HepG2 (cell line): ENCODE measurements at regions not wholly inside any gene's neighbourhood (a gene's known extent, or its start where the extent isn't known, plus 50 kb on each side); places are given as distances from the start of the nearest gene placed in this dataset.

Experiments
- ATAC-seq: fragments of 200-7000 bp; cut with Tn5 transposase; 3 replicates; pipeline ENCODE4 v1.9.1; 2020; ENCODE audit warnings: mild to moderate bottlenecking, moderate library complexity
- BruUV-seq: library from RNA; stranded (reverse); fragments of 400-500 nt; replicated peaks from 2 replicates; lab custom pipeline; 2021; lab: Mats Ljungman, UMichigan
- CTCF ChIA-PET: fragments of 300-600 bp; formaldehyde crosslinking; extraction: SDS; loops from one replicate; lab custom pipeline; 2021; ENCODE audit warnings: low total read pairs, inconsistent platforms, low intra/inter-chr PET ratio; lab: Yijun Ruan, JAX
- POLR2A ChIA-PET: fragments of 350-600 bp; sonication (Branson Sonifier 250); formaldehyde crosslinking; loops from one replicate; lab custom pipeline; 2020; ENCODE audit warnings: antibody characterized with exemption, inconsistent platforms; lab: Yijun Ruan, JAX
- DNase-seq: peaks from one replicate; pipeline ENCODE4 v3.0.0-alpha.2; 2015; ENCODE audit warnings: low spot score
- FAIRE-seq: peaks from 3 replicates; lab custom pipeline; 2011; peaks lifted over from hg19 to GRCh38; lab: Jason Lieb, UNC
- H2AFZ ChIP-seq: one replicate; pipeline ENCODE4 v1.6.1; 2011; ENCODE audit warnings: low read length, inconsistent platforms
- H3K27ac ChIP-seq: fragments of 300-600 bp; 3 replicates; pipeline ENCODE4 v1.8.0; 2011; ENCODE audit warnings: mixed run types, mild to moderate bottlenecking, mixed read lengths, low read length, inconsistent platforms; ENCODE audit not compliant: insufficient read depth; ENCODE audit errors: extremely low read length
- H3K27me3 ChIP-seq, 2 experiments: fragments of 200-600 bp in 1 of 2; 2 replicates in 1 of 2; 3 replicates in 1 of 2; pipeline versions ENCODE4 v1.6.0 to v1.8.0; 2011; ENCODE audit warnings: low read length in 2 of 2, mild to moderate bottlenecking in 2 of 2, moderate library complexity in 2 of 2, inconsistent platforms in 1 of 2; ENCODE audit not compliant: insufficient read depth in 2 of 2, control insufficient read depth in 1 of 2
- H3K36me3 ChIP-seq, 2 experiments: fragments of 200-600 bp in 1 of 2; replicated peaks in 1 of 2; 2 replicates in 1 of 2; 3 replicates in 1 of 2; pipeline versions ENCODE4 v1.5.1 to v1.8.0; 2011; ENCODE audit warnings: low read length in 2 of 2, inconsistent platforms in 1 of 2; ENCODE audit not compliant: insufficient read depth in 2 of 2, control insufficient read depth in 1 of 2
- H3K4me1 ChIP-seq: 2 replicates; pipeline ENCODE4 v1.5.1; 2012; ENCODE audit warnings: low read length, inconsistent platforms; ENCODE audit not compliant: insufficient read depth
- H3K4me2 ChIP-seq: 2 replicates; pipeline ENCODE4 v1.6.0; 2011; ENCODE audit warnings: low read depth, low read length, inconsistent platforms
- H3K4me3 ChIP-seq, 3 experiments: fragments of 200-600 bp in 1 of 3; sonication (generic), shearing (Covaris generic) in 1 of 3; replicated peaks in 1 of 3; 2 replicates each; pipeline ENCODE4 v1.5.1; 2011 to 2016; ENCODE audit warnings: low read length in 3 of 3, inconsistent platforms in 2 of 3, low read depth in 2 of 3, mild to moderate bottlenecking in 2 of 3, control low read depth in 1 of 3, mixed read lengths in 1 of 3; ENCODE audit not compliant: insufficient read depth in 1 of 3
- H3K79me2 ChIP-seq: one replicate; pipeline ENCODE4 v1.6.1; 2011; ENCODE audit warnings: low read length, inconsistent platforms; ENCODE audit not compliant: insufficient read depth
- H3K9ac ChIP-seq: 2 replicates; pipeline ENCODE4 v1.6.0; 2011; ENCODE audit warnings: mild to moderate bottlenecking, low read depth, low read length, inconsistent platforms; ENCODE audit not compliant: insufficient read depth
- H3K9me3 ChIP-seq: 2 replicates; pipeline ENCODE4 v1.5.1; 2012; ENCODE audit warnings: mild to moderate bottlenecking, low read length
- H4K20me1 ChIP-seq: 2 replicates; pipeline ENCODE4 v1.6.0; 2011; ENCODE audit warnings: inconsistent platforms, mild to moderate bottlenecking, low read length, moderate library complexity; ENCODE audit not compliant: insufficient read depth
- BORCS8-MEF2B ChIP-seq: sonication (generic); formaldehyde crosslinking; IDR thresholded peaks from 2 replicates; pipeline ENCODE4 v1.8.0; 2022; ENCODE audit warnings: mild to moderate bottlenecking, missing genetic modification reagents
- CCDC6 ChIP-seq: sonication (generic); formaldehyde crosslinking; IDR thresholded peaks from 2 replicates; pipeline ENCODE4 v1.8.1; 2022; ENCODE audit warnings: mild to moderate bottlenecking, missing genetic modification reagents, moderate library complexity
- EP300 ChIP-seq, 3 experiments: sonication (generic) in 1 of 3; formaldehyde crosslinking in 1 of 3; IDR thresholded peaks; 2 replicates each; pipeline versions ENCODE4 v1.5.1 to v1.6.1; 2011 to 2020; ENCODE audit warnings: low read depth in 2 of 3, low read length in 2 of 3, borderline replicate concordance in 1 of 3, improper control_type of control experiment in 1 of 3, mild to moderate bottlenecking in 1 of 3, missing genetic modification reagents in 1 of 3, moderate library complexity in 1 of 3
- SP2 ChIP-seq: sonication (generic); formaldehyde crosslinking; IDR thresholded peaks from 2 replicates; pipeline ENCODE4 v1.5.1; 2020; ENCODE audit warnings: mild to moderate bottlenecking, missing genetic modification reagents
- SPEN ChIP-seq: sonication (generic); formaldehyde crosslinking; IDR thresholded peaks from 2 replicates; pipeline ENCODE4 v1.5.1; 2020; ENCODE audit warnings: low read depth, mild to moderate bottlenecking, missing genetic modification reagents
- U2AF1 ChIP-seq: fragments of 200-400 bp; formaldehyde crosslinking; optimal IDR thresholded peaks from 2 replicates; pipeline ENCODE3; 2017; ENCODE audit warnings: mild to moderate bottlenecking, low read depth, low read length
- ZNF207 ChIP-seq: fragments of 450-650 bp; IDR thresholded peaks from 2 replicates; pipeline ENCODE4 v1.6.1; 2016; ENCODE audit warnings: antibody characterized with exemption, borderline replicate concordance
- ZNF782 ChIP-seq: sonication (generic); formaldehyde crosslinking; IDR thresholded peaks from 2 replicates; pipeline ENCODE4 v1.4.0; 2020; ENCODE audit warnings: missing genetic modification reagents, mild to moderate bottlenecking, borderline replicate concordance
- ZNF850 ChIP-seq: sonication (generic); formaldehyde crosslinking; conservative IDR thresholded peaks from 2 replicates; pipeline ENCODE4 v1.9.0; 2021; ENCODE audit warnings: mild to moderate bottlenecking, missing genetic modification reagents
- WGBS: methylation state at CpG from one replicate; pipeline ENCODE4 v1.1.6; 2017; ENCODE audit warnings: low lambda C conversion rate; 5-methylcytosine and 5-hydroxymethylcytosine counted together
- in situ Hi-C: cut with HindIII; loops from 2 replicates; pipeline ENCODE4 v1.10.0; 2017; ENCODE audit warnings: low pct_unique_long_range_greater_than_20kb; ENCODE audit not compliant: extremely low pct_ligation_motif_present
- intact Hi-C: fragments of 100-400 bp; cut with micrococcal nuclease; formaldehyde crosslinking; loops from one replicate; pipeline ENCODE4 v1.10.0; 2022; ENCODE audit not compliant: unreplicated experiment
- TF ChIP-seq, protein P1 (sequence below): sonication (generic); formaldehyde crosslinking; IDR thresholded peaks from 2 replicates; pipeline ENCODE4 v1.4.0; 2020; ENCODE audit warnings: missing genetic modification reagents; ENCODE audit errors: not compliant biosample characterization
- TF ChIP-seq, protein P2 (sequence below): sonication (generic); formaldehyde crosslinking; IDR thresholded peaks from 2 replicates; pipeline ENCODE4 v1.8.0; 2022; ENCODE audit warnings: mild to moderate bottlenecking, missing genetic modification reagents
- TF ChIP-seq, protein P3 (sequence below): sonication (generic); formaldehyde crosslinking; IDR thresholded peaks from 2 replicates; pipeline ENCODE4 v1.5.0; 2020; ENCODE audit warnings: mild to moderate bottlenecking, missing genetic modification reagents

DNA sequence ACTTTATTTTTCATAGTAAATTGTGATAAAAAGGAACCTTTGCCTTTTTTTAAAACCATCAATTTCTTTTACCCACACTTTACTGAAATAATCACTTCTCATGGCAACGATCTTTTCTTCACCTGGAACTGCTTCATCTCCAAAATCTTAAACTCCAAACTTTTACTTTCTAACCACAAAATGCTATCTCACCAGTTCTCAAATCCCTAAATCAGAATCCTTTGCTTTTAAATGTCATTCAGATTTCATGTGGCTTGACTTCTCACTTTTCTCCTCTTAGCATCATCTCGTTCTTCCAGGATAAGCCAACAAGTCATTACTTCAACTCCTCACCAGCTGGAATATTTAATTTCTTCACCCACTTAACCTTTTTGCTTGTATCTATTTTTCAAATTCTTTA, 284.3 kb upstream of the RASGEF1B start:
- DNase-seq (no peak), ATAC-seq (no peak), FAIRE-seq (no peak)
- H3K27ac ChIP-seq: no peak overlapping the region
- TF ChIP-seq, protein P1, sequence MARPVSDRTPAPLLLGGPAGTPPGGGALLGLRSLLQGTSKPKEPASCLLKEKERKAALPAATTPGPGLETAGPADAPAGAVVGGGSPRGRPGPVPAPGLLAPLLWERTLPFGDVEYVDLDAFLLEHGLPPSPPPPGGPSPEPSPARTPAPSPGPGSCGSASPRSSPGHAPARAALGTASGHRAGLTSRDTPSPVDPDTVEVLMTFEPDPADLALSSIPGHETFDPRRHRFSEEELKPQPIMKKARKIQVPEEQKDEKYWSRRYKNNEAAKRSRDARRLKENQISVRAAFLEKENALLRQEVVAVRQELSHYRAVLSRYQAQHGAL (CRISPR knock-in tag): no peak
- TF ChIP-seq EP300 (IDR thresholded peaks at IDR 0.05; ENCODE audit: low read depth in 2 of 2, low read length in 2 of 2): no peak
- no peak for TF ChIP-seq EP300 (CRISPR knock-in tag; IDR thresholded peaks at IDR 0.05; ENCODE audit: borderline replicate concordance)
- TF ChIP-seq ZNF207: no peak
- no peak for TF ChIP-seq U2AF1
- TF ChIP-seq, protein P2, sequence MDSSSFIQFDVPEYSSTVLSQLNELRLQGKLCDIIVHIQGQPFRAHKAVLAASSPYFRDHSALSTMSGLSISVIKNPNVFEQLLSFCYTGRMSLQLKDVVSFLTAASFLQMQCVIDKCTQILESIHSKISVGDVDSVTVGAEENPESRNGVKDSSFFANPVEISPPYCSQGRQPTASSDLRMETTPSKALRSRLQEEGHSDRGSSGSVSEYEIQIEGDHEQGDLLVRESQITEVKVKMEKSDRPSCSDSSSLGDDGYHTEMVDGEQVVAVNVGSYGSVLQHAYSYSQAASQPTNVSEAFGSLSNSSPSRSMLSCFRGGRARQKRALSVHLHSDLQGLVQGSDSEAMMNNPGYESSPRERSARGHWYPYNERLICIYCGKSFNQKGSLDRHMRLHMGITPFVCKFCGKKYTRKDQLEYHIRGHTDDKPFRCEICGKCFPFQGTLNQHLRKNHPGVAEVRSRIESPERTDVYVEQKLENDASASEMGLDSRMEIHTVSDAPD: no peak
- TF ChIP-seq SPEN (CRISPR knock-in tag): no peak
- no peak for TF ChIP-seq ZNF782
- no peak for TF ChIP-seq BORCS8-MEF2B (CRISPR knock-in tag)
- TF ChIP-seq, protein P3, sequence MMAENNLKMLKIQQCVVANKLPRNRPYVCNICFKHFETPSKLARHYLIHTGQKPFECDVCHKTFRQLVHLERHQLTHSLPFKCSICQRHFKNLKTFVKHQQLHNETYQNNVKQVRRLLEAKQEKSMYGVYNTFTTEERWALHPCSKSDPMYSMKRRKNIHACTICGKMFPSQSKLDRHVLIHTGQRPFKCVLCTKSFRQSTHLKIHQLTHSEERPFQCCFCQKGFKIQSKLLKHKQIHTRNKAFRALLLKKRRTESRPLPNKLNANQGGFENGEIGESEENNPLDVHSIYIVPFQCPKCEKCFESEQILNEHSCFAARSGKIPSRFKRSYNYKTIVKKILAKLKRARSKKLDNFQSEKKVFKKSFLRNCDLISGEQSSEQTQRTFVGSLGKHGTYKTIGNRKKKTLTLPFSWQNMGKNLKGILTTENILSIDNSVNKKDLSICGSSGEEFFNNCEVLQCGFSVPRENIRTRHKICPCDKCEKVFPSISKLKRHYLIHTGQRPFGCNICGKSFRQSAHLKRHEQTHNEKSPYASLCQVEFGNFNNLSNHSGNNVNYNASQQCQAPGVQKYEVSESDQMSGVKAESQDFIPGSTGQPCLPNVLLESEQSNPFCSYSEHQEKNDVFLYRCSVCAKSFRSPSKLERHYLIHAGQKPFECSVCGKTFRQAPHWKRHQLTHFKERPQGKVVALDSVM (CRISPR knock-in tag): no peak
- TF ChIP-seq ZNF850 (CRISPR knock-in tag): no peak
- no peak for TF ChIP-seq CCDC6 (CRISPR knock-in tag)
- no peak for TF ChIP-seq SP2 (CRISPR knock-in tag)
- H3K4me2 ChIP-seq: no peak overlapping the region
- H3K79me2 ChIP-seq: no peaks in the 10 kb centered on the region
- no peaks in the 10 kb centered on the region; a peak in 1 of 5 replicates for H3K27me3 ChIP-seq
- no peaks in the 10 kb centered on the region for H4K20me1 ChIP-seq
- no peak overlapping the region for H3K4me3 ChIP-seq
- H3K36me3 ChIP-seq: no peaks in the 10 kb centered on the region
- POLR2A ChIA-PET: no interaction called here
- no peak overlapping the region for H3K9ac ChIP-seq
- in situ Hi-C loops: no loop called here
- 1% methylated on average over 2 of the region's 2 CpGs for WGBS
- CTCF ChIA-PET: no interaction called here
- intact Hi-C loops: no loop called here
- no peaks in the 10 kb centered on the region for H3K9me3 ChIP-seq
- H3K4me1 ChIP-seq: no peaks in the 10 kb centered on the region
- BruUV-seq: no TSS peak
- no peak overlapping the region for H2AFZ ChIP-seq
